Erythroblast (primary cell): ENCODE measurements at regions not wholly inside any gene's neighbourhood (a gene's known extent, or its start where the extent isn't known, plus 50 kb on each side); places are given as distances from the start of the nearest gene placed in this dataset.

Experiments used
- GATA1 ChIP-seq: IDR thresholded peaks from 2 replicates; pipeline ENCODE4 v1.6.1; 2011; ENCODE audit warnings: low read depth, mild to moderate bottlenecking, control low read depth, low read length, moderate library complexity
- POLR2A ChIP-seq: IDR thresholded peaks from 2 replicates; pipeline ENCODE4 v1.6.1; 2011; ENCODE audit warnings: mild to moderate bottlenecking, low read length

- no peak for TF ChIP-seq POLR2A
- TF ChIP-seq GATA1: no peak
Measured at GRCh38 chr12:113525066-113525465, 53.4 kb upstream of the LHX5 start.
